T-helper 1 cell treated with Interleukin-12 subunit alpha and Interleukin-12 subunit beta and Interleukin-4 antibody, amounts not matched to agents 30 μg/mL and 1 μg/mL, for 36 hours (primary cell): ENCODE measurements at regions not wholly inside any gene's neighbourhood (a gene's known extent, or its start where the extent isn't known, plus 50 kb on each side); places are given as distances from the start of the nearest gene placed in this dataset.

ENCODE experiments used
- H3K27ac Mint-ChIP-seq: one replicate; pipeline ENCODE4 v1.8.0; 2021; ENCODE audit warnings: mild to moderate bottlenecking, mixed read lengths
- H3K27me3 Mint-ChIP-seq: one replicate; pipeline ENCODE4 v1.8.0; 2021; ENCODE audit warnings: low read depth, mixed read lengths
- H3K36me3 Mint-ChIP-seq: one replicate; pipeline ENCODE4 v1.8.0; 2021; ENCODE audit warnings: low read depth, mixed read lengths
- H3K4me1 Mint-ChIP-seq: one replicate; pipeline ENCODE4 v1.8.0; 2021; ENCODE audit warnings: low read depth, mixed read lengths
- H3K4me3 Mint-ChIP-seq: one replicate; pipeline ENCODE4 v1.8.0; 2021; ENCODE audit warnings: mild to moderate bottlenecking, moderate library complexity, mixed read lengths
- H3K9me3 Mint-ChIP-seq: one replicate; pipeline ENCODE4 v1.8.0; 2021; ENCODE audit warnings: mixed read lengths

- Mint-ChIP-seq H3K27ac (no peak overlapping the region), H3K36me3 (no peaks in the 10 kb centered on the region), H3K9me3 (no peaks in the 10 kb centered on the region), H3K4me3 (no peak overlapping the region), H3K4me1 (no peaks in the 10 kb centered on the region), H3K27me3 (no peaks in the 10 kb centered on the region)
Measured at GRCh38 chr13:106036870-106037269, 498.6 kb downstream of the EFNB2 start.

- H3K9me3 Mint-ChIP-seq, result no peaks in the 10 kb centered on the region
- no peaks in the 10 kb centered on the region for H3K27me3 Mint-ChIP-seq
- no peaks in the 10 kb centered on the region for H3K36me3 Mint-ChIP-seq
- H3K27ac Mint-ChIP-seq, result no peak overlapping the region
- H3K4me1 Mint-ChIP-seq, result no peaks in the 10 kb centered on the region
- no peak overlapping the region for H3K4me3 Mint-ChIP-seq
Measured at GRCh38 chr13:106034201-106034600, 501.3 kb downstream of the EFNB2 start.

- Mint-ChIP-seq H3K9me3 (no peaks in the 10 kb centered on the region), H3K27me3 (no peaks in the 10 kb centered on the region), H3K4me3 (no peak overlapping the region), H3K36me3 (no peaks in the 10 kb centered on the region), H3K4me1 (no peaks in the 10 kb centered on the region), H3K27ac (no peak overlapping the region)
Measured at GRCh38 chr13:106033659-106034058, 501.8 kb downstream of the EFNB2 start.

GRCh38 chr13:106032441-106032840 lies 503.0 kb downstream of the EFNB2 start:
- no peaks in the 10 kb centered on the region for H3K9me3 Mint-ChIP-seq
- H3K27me3 Mint-ChIP-seq, result no peaks in the 10 kb centered on the region
- no peaks in the 10 kb centered on the region for H3K4me1 Mint-ChIP-seq
- no peak overlapping the region for H3K27ac Mint-ChIP-seq
- H3K36me3 Mint-ChIP-seq, result no peaks in the 10 kb centered on the region
- H3K4me3 Mint-ChIP-seq, result no peak overlapping the region

- Mint-ChIP-seq H3K36me3 (no peaks in the 10 kb centered on the region), H3K27ac (no peak overlapping the region), H3K27me3 (no peaks in the 10 kb centered on the region), H3K4me1 (no peaks in the 10 kb centered on the region), H3K9me3 (no peaks in the 10 kb centered on the region), H3K4me3 (no peak overlapping the region)
Measured at GRCh38 chr13:106029676-106030290, 505.7 kb downstream of the EFNB2 start.

- H3K4me3 Mint-ChIP-seq, result no peak overlapping the region
- no peaks in the 10 kb centered on the region for H3K9me3 Mint-ChIP-seq
- H3K36me3 Mint-ChIP-seq, result no peaks in the 10 kb centered on the region
- H3K27me3 Mint-ChIP-seq, result no peaks in the 10 kb centered on the region
- no peaks in the 10 kb centered on the region for H3K4me1 Mint-ChIP-seq
- no peak overlapping the region for H3K27ac Mint-ChIP-seq
Measured at GRCh38 chr13:106028911-106029310, 506.6 kb downstream of the EFNB2 start.

- Mint-ChIP-seq H3K9me3 (no peaks in the 10 kb centered on the region), H3K4me3 (no peak overlapping the region), H3K4me1 (no peaks in the 10 kb centered on the region)
Measured at GRCh38 chr13:106011600-106011999, 523.9 kb downstream of the EFNB2 start.

GRCh38 chr13:106010836-106011235 lies 524.6 kb downstream of the EFNB2 start:
- Mint-ChIP-seq H3K27ac (no peak overlapping the region), H3K27me3 (no peaks in the 10 kb centered on the region), H3K4me1 (no peaks in the 10 kb centered on the region), H3K9me3 (no peaks in the 10 kb centered on the region), H3K4me3 (no peak overlapping the region), H3K36me3 (no peaks in the 10 kb centered on the region)

More at GRCh38 chr13:106011600-106011999, 523.9 kb downstream of the EFNB2 start:
- Mint-ChIP-seq H3K27ac (no peak overlapping the region), H3K27me3 (no peaks in the 10 kb centered on the region), H3K36me3 (no peaks in the 10 kb centered on the region)

- Mint-ChIP-seq H3K27ac (no peak overlapping the region), H3K9me3 (no peaks in the 10 kb centered on the region), H3K36me3 (no peaks in the 10 kb centered on the region), H3K27me3 (no peaks in the 10 kb centered on the region), H3K4me3 (no peak overlapping the region), H3K4me1 (no peaks in the 10 kb centered on the region)
Measured at GRCh38 chr13:106008540-106008939, 526.9 kb downstream of the EFNB2 start.

GRCh38 chr13:106007156-106007555 lies 528.3 kb downstream of the EFNB2 start:
- H3K4me3 Mint-ChIP-seq, result no peak overlapping the region
- no peaks in the 10 kb centered on the region for H3K27me3 Mint-ChIP-seq
- H3K9me3 Mint-ChIP-seq, result no peaks in the 10 kb centered on the region
- no peaks in the 10 kb centered on the region for H3K4me1 Mint-ChIP-seq
- no peak overlapping the region for H3K27ac Mint-ChIP-seq
- no peaks in the 10 kb centered on the region for H3K36me3 Mint-ChIP-seq

- no peaks in the 10 kb centered on the region for H3K4me1 Mint-ChIP-seq
- H3K4me3 Mint-ChIP-seq, result no peak overlapping the region
- H3K36me3 Mint-ChIP-seq, result no peaks in the 10 kb centered on the region
- H3K27me3 Mint-ChIP-seq, result no peaks in the 10 kb centered on the region
- peaks cover 3% of the 10 kb centered on the region for H3K9me3 Mint-ChIP-seq
- no peak overlapping the region for H3K27ac Mint-ChIP-seq
Measured at GRCh38 chr13:106003651-106004050, 531.8 kb downstream of the EFNB2 start.

GRCh38 chr13:106001443-106001842 lies 534.0 kb downstream of the EFNB2 start:
- H3K27ac Mint-ChIP-seq, result no peak overlapping the region
- H3K9me3 Mint-ChIP-seq, result peaks cover 5% of the 10 kb centered on the region
- no peaks in the 10 kb centered on the region for H3K27me3 Mint-ChIP-seq
- H3K4me1 Mint-ChIP-seq, result no peaks in the 10 kb centered on the region
- H3K4me3 Mint-ChIP-seq, result no peak overlapping the region
- H3K36me3 Mint-ChIP-seq, result no peaks in the 10 kb centered on the region

GRCh38 chr13:105997581-105998550 lies 537.6 kb downstream of the EFNB2 start:
- no peak overlapping the region for H3K27ac Mint-ChIP-seq
- no peaks in the 10 kb centered on the region for H3K4me1 Mint-ChIP-seq
- H3K4me3 Mint-ChIP-seq, result no peak overlapping the region
- H3K36me3 Mint-ChIP-seq, result no peaks in the 10 kb centered on the region
- H3K9me3 Mint-ChIP-seq, result peaks cover 5% of the 10 kb centered on the region
- no peaks in the 10 kb centered on the region for H3K27me3 Mint-ChIP-seq

GRCh38 chr13:105996391-105997025 lies 539.0 kb downstream of the EFNB2 start:
- H3K9me3 Mint-ChIP-seq, result peaks cover 5% of the 10 kb centered on the region
- H3K36me3 Mint-ChIP-seq, result no peaks in the 10 kb centered on the region
- H3K4me3 Mint-ChIP-seq, result no peak overlapping the region
- H3K27me3 Mint-ChIP-seq, result no peaks in the 10 kb centered on the region
- no peaks in the 10 kb centered on the region for H3K4me1 Mint-ChIP-seq
- H3K27ac Mint-ChIP-seq, result no peak overlapping the region

GRCh38 chr13:105994340-105994739 lies 541.1 kb downstream of the EFNB2 start:
- no peaks in the 10 kb centered on the region for H3K4me1 Mint-ChIP-seq
- no peak overlapping the region for H3K27ac Mint-ChIP-seq
- no peaks in the 10 kb centered on the region for H3K36me3 Mint-ChIP-seq
- H3K9me3 Mint-ChIP-seq, result peaks cover 5% of the 10 kb centered on the region
- H3K4me3 Mint-ChIP-seq, result no peak overlapping the region
- H3K27me3 Mint-ChIP-seq, result no peaks in the 10 kb centered on the region
